Cardiac muscle cell (in vitro differentiated cells and primary cell): ENCODE measurements at regions not wholly inside any gene's neighbourhood (a gene's known extent, or its start where the extent isn't known, plus 50 kb on each side); places are given as distances from the start of the nearest gene placed in this dataset.

Experiments
- DNase-seq, 2 donors: peaks; one replicate each; pipeline versions ENCODE4 v3.0.0 to v3.0.0-alpha.2; 2010 to 2017; ENCODE audit warnings: low read depth in 1 of 2, low spot score in 1 of 2
- H3K27ac ChIP-seq: fragments of 200-600 bp; sonication (generic); 2 replicates; pipeline ENCODE4 v1.5.1; 2016
- H3K27me3 ChIP-seq: fragments of 200-600 bp; sonication (generic); 2 replicates; pipeline ENCODE4 v1.6.0; 2016; ENCODE audit warnings: control low read depth
- H3K36me3 ChIP-seq: fragments of 200-600 bp; sonication (generic); 2 replicates; pipeline ENCODE4 v1.5.1; 2016; ENCODE audit warnings: control low read depth
- H3K4me1 ChIP-seq: fragments of 200-600 bp; sonication (generic); 2 replicates; pipeline ENCODE4 v1.8.1; 2017; ENCODE audit warnings: low read depth, mild to moderate bottlenecking, mixed run types
- H3K4me3 ChIP-seq: fragments of 200-600 bp; sonication (generic); 2 replicates; pipeline ENCODE4 v1.5.1; 2016; ENCODE audit warnings: mild to moderate bottlenecking
- H3K9me3 ChIP-seq: fragments of 200-600 bp; sonication (generic); 2 replicates; pipeline ENCODE4 v1.5.1; 2017; ENCODE audit warnings: low read depth, mild to moderate bottlenecking, control low read depth
- CTCF ChIP-seq: IDR thresholded peaks from 2 replicates; pipeline ENCODE4 v1.5.1; 2012; ENCODE audit warnings: low read depth, mild to moderate bottlenecking, low read length

- no peak for DNase-seq
- Histone ChIP-seq H3K4me3 (no peak overlapping the region), H3K27ac (no peak overlapping the region), H3K27me3 (no peaks in the 10 kb centered on the region), H3K4me1 (peaks cover 9% of the 10 kb centered on the region), H3K36me3 (no peaks in the 10 kb centered on the region), H3K9me3 (no peaks in the 10 kb centered on the region)
- no peak for TF ChIP-seq CTCF
These were observed 113.3 kb upstream of the WNT4 start for GRCh38 chr1:22256213-22256512.

- no peak overlapping the region for H3K4me3 ChIP-seq
- H3K9me3 ChIP-seq, result no peaks in the 10 kb centered on the region
- no peak overlapping the region for H3K27ac ChIP-seq
- no peak for DNase-seq
- H3K4me1 ChIP-seq, result peaks cover 9% of the 10 kb centered on the region
- no peaks in the 10 kb centered on the region for H3K36me3 ChIP-seq
- no peaks in the 10 kb centered on the region for H3K27me3 ChIP-seq
- TF ChIP-seq CTCF, result no peak
These were observed 114.7 kb upstream of the WNT4 start for GRCh38 chr1:22257290-22258275.

- H3K27me3 ChIP-seq, result no peaks in the 10 kb centered on the region
- peaks cover 9% of the 10 kb centered on the region for H3K4me1 ChIP-seq
- H3K27ac ChIP-seq, result no peak overlapping the region
- no peak overlapping the region for H3K4me3 ChIP-seq
- no peaks in the 10 kb centered on the region for H3K36me3 ChIP-seq
- H3K9me3 ChIP-seq, result no peaks in the 10 kb centered on the region
- no peak for TF ChIP-seq CTCF
- DNase-seq, result no peak
These were observed 115.8 kb upstream of the WNT4 start for GRCh38 chr1:22258698-22259097.

GRCh38 chr1:22259551-22260282 is 116.8 kb upstream of the WNT4 start:
- Histone ChIP-seq H3K27ac (no peak overlapping the region), H3K27me3 (no peaks in the 10 kb centered on the region), H3K9me3 (no peaks in the 10 kb centered on the region), H3K36me3 (no peaks in the 10 kb centered on the region), H3K4me3 (no peak overlapping the region), H3K4me1 (peaks cover 3% of the 10 kb centered on the region)
- TF ChIP-seq CTCF, result no peak
- DNase-seq, result peak in 1 of 2 donors; percentile 42

- H3K27ac ChIP-seq, result no peak overlapping the region
- no peak for TF ChIP-seq CTCF
- no peak for DNase-seq
- H3K4me1 ChIP-seq, result no peaks in the 10 kb centered on the region
- H3K9me3 ChIP-seq, result no peaks in the 10 kb centered on the region
- H3K4me3 ChIP-seq, result no peak overlapping the region
- no peaks in the 10 kb centered on the region for H3K36me3 ChIP-seq
- H3K27me3 ChIP-seq, result no peaks in the 10 kb centered on the region
These were observed 118.0 kb upstream of the WNT4 start for GRCh38 chr1:22260860-22261432.
